ENCODE measurements at regions not wholly inside any gene's neighbourhood (a gene's known extent, or its start where the extent isn't known, plus 50 kb on each side); places are given as distances from the start of the nearest gene placed in this dataset.

DNA sequence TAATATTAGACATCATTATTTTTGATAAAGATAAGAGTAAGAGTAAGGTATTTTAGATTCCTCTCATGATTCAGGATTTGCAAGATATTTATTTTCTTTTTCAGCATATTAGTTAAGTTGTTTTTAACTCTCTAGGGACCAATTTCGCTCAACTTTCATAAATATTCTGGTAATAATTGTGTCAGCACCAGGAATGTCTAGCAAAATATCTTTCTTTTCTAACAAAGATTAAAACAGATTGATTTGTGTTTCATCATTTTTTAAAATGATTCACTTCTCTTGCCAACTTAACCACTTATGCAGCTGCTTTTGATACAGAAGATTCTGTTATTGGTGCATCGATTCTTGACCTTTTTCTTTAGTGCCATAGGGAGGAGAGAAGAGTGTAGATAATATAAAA is 172.8 kb upstream of the PTGFR start:
- intact Hi-C loops (cut with micrococcal nuclease): no loop called here
- Mint-ChIP-seq H3K9me3 (peaks cover 0 to under 1% of the 10 kb centered on the region in 2 donors), H3K27me3 (ENCODE audit: low read depth in 2 of 2) (no peaks in the 10 kb centered on the region), H3K4me3 (no peak overlapping the region), H3K4me1 (no peaks in the 10 kb centered on the region), H3K27ac (no peak overlapping the region), H3K36me3 (no peaks in the 10 kb centered on the region)
- Histone ChIP-seq H3K4me3 (ENCODE audit: low read length) (no peak overlapping the region), H3K36me3 (ENCODE audit: control insufficient read depth, insufficient read depth, low read length) (no peaks in the 10 kb centered on the region), H3K9me3 (ENCODE audit: control insufficient read depth, insufficient read depth, low read length) (no peaks in the 10 kb centered on the region), H3K27me3 (ENCODE audit: control insufficient read depth, insufficient read depth, low read length) (no peaks in the 10 kb centered on the region), H3K4me1 (ENCODE audit: control insufficient read depth, insufficient read depth, low read length) (no peaks in the 10 kb centered on the region), H3K27ac (ENCODE audit: low read length) (no peak overlapping the region)
- TF ChIP-seq, protein P1, sequence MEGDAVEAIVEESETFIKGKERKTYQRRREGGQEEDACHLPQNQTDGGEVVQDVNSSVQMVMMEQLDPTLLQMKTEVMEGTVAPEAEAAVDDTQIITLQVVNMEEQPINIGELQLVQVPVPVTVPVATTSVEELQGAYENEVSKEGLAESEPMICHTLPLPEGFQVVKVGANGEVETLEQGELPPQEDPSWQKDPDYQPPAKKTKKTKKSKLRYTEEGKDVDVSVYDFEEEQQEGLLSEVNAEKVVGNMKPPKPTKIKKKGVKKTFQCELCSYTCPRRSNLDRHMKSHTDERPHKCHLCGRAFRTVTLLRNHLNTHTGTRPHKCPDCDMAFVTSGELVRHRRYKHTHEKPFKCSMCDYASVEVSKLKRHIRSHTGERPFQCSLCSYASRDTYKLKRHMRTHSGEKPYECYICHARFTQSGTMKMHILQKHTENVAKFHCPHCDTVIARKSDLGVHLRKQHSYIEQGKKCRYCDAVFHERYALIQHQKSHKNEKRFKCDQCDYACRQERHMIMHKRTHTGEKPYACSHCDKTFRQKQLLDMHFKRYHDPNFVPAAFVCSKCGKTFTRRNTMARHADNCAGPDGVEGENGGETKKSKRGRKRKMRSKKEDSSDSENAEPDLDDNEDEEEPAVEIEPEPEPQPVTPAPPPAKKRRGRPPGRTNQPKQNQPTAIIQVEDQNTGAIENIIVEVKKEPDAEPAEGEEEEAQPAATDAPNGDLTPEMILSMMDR (IDR thresholded peaks at IDR 0.05): no peak
- DNase-seq (no peak), ATAC-seq (no peak)
- WGBS (ENCODE audit: insufficient coverage): 80% methylated on average over 1 of the region's 2 CpGs

DNA sequence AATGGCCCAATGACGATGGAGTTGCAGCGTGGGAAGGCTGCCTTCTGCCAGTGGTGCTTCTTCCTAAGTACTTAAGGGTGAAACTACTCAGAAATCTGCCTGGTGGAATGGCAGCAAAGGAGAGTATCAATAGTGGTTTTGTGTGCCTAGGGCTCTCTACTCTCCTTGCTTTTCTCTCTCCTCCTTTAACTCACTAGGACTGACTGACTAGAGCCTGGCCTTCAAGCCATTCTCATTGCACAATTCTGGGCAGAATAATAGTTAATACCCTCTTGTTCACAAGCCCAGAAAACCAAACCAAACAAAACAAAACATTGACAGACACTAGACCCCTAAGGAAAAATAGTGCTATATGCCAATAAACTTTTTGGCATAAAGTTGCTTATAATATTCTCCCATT is 171.2 kb upstream of the PTGFR start:
- Mint-ChIP-seq H3K9me3 (no peaks in the 10 kb centered on the region), H3K4me3 (no peak overlapping the region), H3K4me1 (no peaks in the 10 kb centered on the region), H3K27ac (no peak overlapping the region), H3K27me3 (ENCODE audit: low read depth in 2 of 2) (no peaks in the 10 kb centered on the region), H3K36me3 (no peaks in the 10 kb centered on the region)
- H3K27ac ChIP-seq (ENCODE audit: low read length): no peak overlapping the region
- H3K9me3 ChIP-seq (ENCODE audit: control insufficient read depth, insufficient read depth, low read length): no peaks in the 10 kb centered on the region
- ATAC-seq (no peak), DNase-seq (no peak)
- no CpG with 5 or more reads among the region's 2 CpGs for WGBS (ENCODE audit: insufficient coverage)
- no peaks in the 10 kb centered on the region for H3K36me3 ChIP-seq (ENCODE audit: control insufficient read depth, insufficient read depth, low read length)
- TF ChIP-seq, protein P1 (IDR thresholded peaks at IDR 0.05): no peak
- no peaks in the 10 kb centered on the region for H3K4me1 ChIP-seq (ENCODE audit: control insufficient read depth, insufficient read depth, low read length)
- no peak overlapping the region for H3K4me3 ChIP-seq (ENCODE audit: low read length)
- intact Hi-C loops (cut with micrococcal nuclease): no loop called here
- H3K27me3 ChIP-seq (ENCODE audit: control insufficient read depth, insufficient read depth, low read length): no peaks in the 10 kb centered on the region

DNA sequence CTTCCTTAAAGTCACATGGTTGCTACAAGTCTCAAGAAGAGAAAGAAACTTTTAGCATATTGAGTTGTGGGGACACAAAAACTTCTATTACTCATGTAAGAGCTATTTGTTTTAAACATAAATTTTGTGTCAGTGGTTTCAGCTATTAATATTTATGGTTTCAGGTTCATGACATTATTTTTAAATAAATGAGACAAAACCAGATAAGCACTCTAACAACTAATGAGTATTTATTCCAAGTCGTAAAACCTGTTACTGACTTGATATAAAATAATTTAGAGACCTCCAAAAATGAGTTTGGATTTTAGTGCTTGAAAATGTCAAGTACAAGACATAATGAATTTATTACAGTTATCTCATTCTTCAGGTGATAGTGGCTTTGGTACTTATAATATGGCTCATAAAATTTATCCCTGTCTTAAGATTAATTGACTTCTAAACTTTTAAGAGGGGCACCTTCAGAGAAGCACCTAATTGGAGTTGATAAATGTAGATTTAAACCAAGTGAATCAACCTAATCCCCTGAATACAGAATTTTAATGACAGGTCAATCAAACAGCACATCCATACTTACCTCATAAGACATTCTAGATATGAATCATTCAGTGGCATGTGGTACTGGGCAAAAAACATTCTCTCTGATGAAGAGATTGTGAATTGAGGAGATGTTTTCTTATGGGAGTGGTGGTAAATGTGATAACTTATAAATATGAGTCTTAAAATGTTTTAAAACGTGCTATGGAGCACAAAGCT is 167.7 kb upstream of the PTGFR start:
- H3K4me1 ChIP-seq (ENCODE audit: control insufficient read depth, insufficient read depth, low read length): no peaks in the 10 kb centered on the region
- DNase-seq (no peak), ATAC-seq (no peak)
- Mint-ChIP-seq H3K4me1 (no peaks in the 10 kb centered on the region), H3K27ac (no peak overlapping the region), H3K27me3 (ENCODE audit: low read depth in 2 of 2) (no peaks in the 10 kb centered on the region), H3K9me3 (peaks cover 3% of the 10 kb centered on the region in 2 donors), H3K4me3 (no peak overlapping the region), H3K36me3 (no peaks in the 10 kb centered on the region)
- H3K9me3 ChIP-seq (ENCODE audit: control insufficient read depth, insufficient read depth, low read length): no peaks in the 10 kb centered on the region
- intact Hi-C loops (cut with micrococcal nuclease): no loop called here
- H3K27me3 ChIP-seq (ENCODE audit: control insufficient read depth, insufficient read depth, low read length): no peaks in the 10 kb centered on the region
- no peak overlapping the region for H3K4me3 ChIP-seq (ENCODE audit: low read length)
- WGBS (ENCODE audit: insufficient coverage): 17% methylated on average over 1 of the region's 2 CpGs
- no peaks in the 10 kb centered on the region for H3K36me3 ChIP-seq (ENCODE audit: control insufficient read depth, insufficient read depth, low read length)
- TF ChIP-seq, protein P1 (IDR thresholded peaks at IDR 0.05): no peak
- no peak overlapping the region for H3K27ac ChIP-seq (ENCODE audit: low read length)

DNA sequence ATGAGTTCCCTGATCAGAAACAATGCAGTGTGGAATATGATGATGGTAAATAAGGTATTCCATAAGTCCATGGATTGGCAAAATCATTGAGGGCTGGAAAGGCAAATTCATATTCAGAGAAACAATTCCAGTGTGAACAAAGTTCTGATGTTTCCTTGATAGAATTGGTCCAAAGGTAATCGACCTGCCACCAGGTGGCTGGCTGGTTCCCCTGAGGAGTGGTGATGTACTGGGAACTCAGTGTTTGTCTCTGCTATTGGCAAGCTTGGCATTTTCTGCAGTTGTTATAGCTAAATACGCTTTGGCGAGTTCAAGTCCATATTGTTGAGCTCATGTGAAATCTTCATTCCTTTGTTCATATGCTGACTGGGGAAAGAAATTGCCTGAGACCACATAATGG is 165.5 kb upstream of the PTGFR start:
- Mint-ChIP-seq H3K4me3 (no peak overlapping the region), H3K4me1 (no peaks in the 10 kb centered on the region), H3K36me3 (no peaks in the 10 kb centered on the region), H3K27ac (no peak overlapping the region), H3K27me3 (ENCODE audit: low read depth in 2 of 2) (no peaks in the 10 kb centered on the region), H3K9me3 (peaks cover 3 to 5% of the 10 kb centered on the region in 2 donors)
- Histone ChIP-seq H3K27me3 (ENCODE audit: control insufficient read depth, insufficient read depth, low read length) (no peaks in the 10 kb centered on the region), H3K4me3 (ENCODE audit: low read length) (no peak overlapping the region), H3K9me3 (ENCODE audit: control insufficient read depth, insufficient read depth, low read length) (no peaks in the 10 kb centered on the region), H3K36me3 (ENCODE audit: control insufficient read depth, insufficient read depth, low read length) (no peaks in the 10 kb centered on the region), H3K27ac (ENCODE audit: low read length) (no peak overlapping the region), H3K4me1 (ENCODE audit: control insufficient read depth, insufficient read depth, low read length) (no peaks in the 10 kb centered on the region)
- TF ChIP-seq, protein P1 (IDR thresholded peaks at IDR 0.05): no peak
- WGBS (ENCODE audit: insufficient coverage): 66% methylated on average over 3 of the region's 3 CpGs
- intact Hi-C loops (cut with micrococcal nuclease): no loop called here
- no peak for DNase-seq
- ATAC-seq: no peak

Measured in natural killer cell (primary cell).